NCI-H446 treated with DMSO at 0.1 percent for 48 hours (cell line): ENCODE measurements at regions not wholly inside any gene's neighbourhood (a gene's known extent, or its start where the extent isn't known, plus 50 kb on each side); places are given as distances from the start of the nearest gene placed in this dataset.
"Not testable (repeated sequence)": the region's sequence is repeated elsewhere in the genome, so short reads cannot be mapped to it uniquely, and the experiment has no call there.

ENCODE experiments used
- DNase-seq: peaks from one replicate; lab custom pipeline; 2025; lab: John Stamatoyannopoulos, UW

- DNase-seq = no peak
Observed at GRCh38 chr22:23500508-23501260, 79.4 kb downstream of the IGLL1 start.

GRCh38 chr22:23499845-23500500, 80.1 kb downstream of the IGLL1 start:
- DNase-seq = no peak

GRCh38 chr22:23498811-23499798, 81.0 kb downstream of the IGLL1 start:
- no peak for DNase-seq

GRCh38 chr22:23497889-23498288, 82.2 kb downstream of the IGLL1 start:
- DNase-seq = not testable (repeated sequence)

- DNase-seq = no peak
Observed at GRCh38 chr22:23497016-23497885, 82.8 kb downstream of the IGLL1 start.

GRCh38 chr22:23496445-23496833, 83.7 kb downstream of the IGLL1 start:
- no peak for DNase-seq

- DNase-seq = no peak
Observed at GRCh38 chr22:23495614-23496444, 84.3 kb downstream of the IGLL1 start.

- no peak for DNase-seq
Observed at GRCh38 chr22:23494930-23495266, 85.2 kb downstream of the IGLL1 start.

GRCh38 chr22:23485490-23485889, 94.6 kb downstream of the IGLL1 start:
- no peak for DNase-seq

- no peak for DNase-seq
Observed at GRCh38 chr22:23484651-23485050, 95.4 kb downstream of the IGLL1 start.

- DNase-seq = no peak
Observed at GRCh38 chr22:23481369-23481768, 98.7 kb downstream of the IGLL1 start.

GRCh38 chr22:23478175-23478574, 101.9 kb downstream of the IGLL1 start:
- no peak for DNase-seq

- not testable (repeated sequence) for DNase-seq
Observed at GRCh38 chr22:23474531-23474930, 105.6 kb downstream of the IGLL1 start.

GRCh38 chr22:23473901-23474300, 106.2 kb downstream of the IGLL1 start:
- DNase-seq = no peak

GRCh38 chr22:23472376-23472775, 107.7 kb downstream of the IGLL1 start:
- DNase-seq = not testable (repeated sequence)

- no peak for DNase-seq
Observed at GRCh38 chr22:23471698-23472097, 108.4 kb downstream of the IGLL1 start.

- no peak for DNase-seq
Observed at GRCh38 chr22:23470811-23471389, 109.2 kb downstream of the IGLL1 start.

GRCh38 chr22:23467721-23468294, 112.3 kb downstream of the IGLL1 start:
- no peak for DNase-seq

GRCh38 chr22:23466351-23466750, 113.7 kb downstream of the IGLL1 start:
- DNase-seq = no peak

- DNase-seq = not testable (repeated sequence)
Observed at GRCh38 chr22:23464796-23465195, 115.3 kb downstream of the IGLL1 start.
